Activated T-cell treated with anti-CD3 and anti-CD28 coated beads, Interleukin-2, amount 50 U/mL, for 4 hours (primary cell): ENCODE measurements at regions not wholly inside any gene's neighbourhood (a gene's known extent, or its start where the extent isn't known, plus 50 kb on each side); places are given as distances from the start of the nearest gene placed in this dataset.

ENCODE experiments used
- ATAC-seq, 2 donors: fragments of 200-7000 bp; cut with Tn5 transposase; one replicate each; pipeline ENCODE4 v1.10.0; 2021
- DNase-seq: peaks from one replicate; pipeline ENCODE4 v3.0.0-alpha.2; 2020
- H3K27me3 Mint-ChIP-seq: one replicate; pipeline ENCODE4 v1.8.0; 2021; ENCODE audit warnings: low read depth, mixed read lengths
- H3K36me3 Mint-ChIP-seq: one replicate; pipeline ENCODE4 v1.8.0; 2022; ENCODE audit warnings: mixed read lengths; ENCODE audit not compliant: insufficient read depth
- H3K4me1 Mint-ChIP-seq: one replicate; pipeline ENCODE4 v1.8.0; 2021; ENCODE audit warnings: low read depth, mixed read lengths
- H3K4me3 Mint-ChIP-seq: one replicate; pipeline ENCODE4 v1.8.0; 2021; ENCODE audit warnings: mild to moderate bottlenecking, moderate library complexity, mixed read lengths
- H3K9me3 Mint-ChIP-seq: one replicate; pipeline ENCODE4 v1.8.0; 2021; ENCODE audit warnings: mixed read lengths

- ATAC-seq: no peak
- peaks cover 3% of the 10 kb centered on the region for H3K27me3 Mint-ChIP-seq
- H3K36me3 Mint-ChIP-seq: no peaks in the 10 kb centered on the region
- DNase-seq: no peak
- no peaks in the 10 kb centered on the region for H3K4me1 Mint-ChIP-seq
- H3K4me3 Mint-ChIP-seq: no peak overlapping the region
- no peaks in the 10 kb centered on the region for H3K9me3 Mint-ChIP-seq
Observed at GRCh38 chr12:125360540-125360939, 295.3 kb downstream of the AACS start.

DNA sequence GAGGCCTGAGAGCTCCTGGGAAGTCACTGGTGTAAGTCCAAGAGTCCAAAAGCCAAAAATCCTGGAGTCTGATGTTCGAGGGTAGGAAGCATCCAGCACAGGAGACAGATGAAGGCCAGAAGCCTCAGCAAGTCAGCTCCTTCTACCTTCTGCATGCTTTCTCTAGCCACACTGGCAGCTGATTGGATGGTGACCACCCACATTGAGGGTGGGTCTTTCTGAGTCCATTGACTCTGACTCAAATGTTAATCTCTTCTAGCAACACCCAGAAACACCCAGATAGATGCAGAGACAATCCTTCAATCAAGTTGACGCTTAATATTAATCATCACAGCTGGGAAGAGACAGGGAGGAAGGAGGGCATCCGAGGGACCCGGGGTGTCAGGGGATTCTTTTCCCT is 305.8 kb downstream of the AACS start:
- DNase-seq (no peak), ATAC-seq (no peak)
- H3K9me3 Mint-ChIP-seq: no peaks in the 10 kb centered on the region
- H3K4me1 Mint-ChIP-seq: no peaks in the 10 kb centered on the region
- H3K36me3 Mint-ChIP-seq: no peaks in the 10 kb centered on the region
- no peak overlapping the region for H3K4me3 Mint-ChIP-seq
- H3K27me3 Mint-ChIP-seq: peaks cover 11% of the 10 kb centered on the region

- Mint-ChIP-seq H3K36me3 (no peaks in the 10 kb centered on the region), H3K4me3 (no peak overlapping the region), H3K4me1 (no peaks in the 10 kb centered on the region), H3K9me3 (no peaks in the 10 kb centered on the region), H3K27me3 (peaks cover 14% of the 10 kb centered on the region)
- DNase-seq: no peak
- ATAC-seq: no peak
Observed at GRCh38 chr12:125372085-125372484, 306.9 kb downstream of the AACS start.

GRCh38 chr12:125373375-125373774 is 308.1 kb downstream of the AACS start:
- Mint-ChIP-seq H3K27me3 (peaks cover 14% of the 10 kb centered on the region), H3K9me3 (no peaks in the 10 kb centered on the region), H3K36me3 (no peaks in the 10 kb centered on the region), H3K4me3 (no peak overlapping the region), H3K4me1 (no peaks in the 10 kb centered on the region)
- no peak for ATAC-seq
- no peak for DNase-seq

DNA sequence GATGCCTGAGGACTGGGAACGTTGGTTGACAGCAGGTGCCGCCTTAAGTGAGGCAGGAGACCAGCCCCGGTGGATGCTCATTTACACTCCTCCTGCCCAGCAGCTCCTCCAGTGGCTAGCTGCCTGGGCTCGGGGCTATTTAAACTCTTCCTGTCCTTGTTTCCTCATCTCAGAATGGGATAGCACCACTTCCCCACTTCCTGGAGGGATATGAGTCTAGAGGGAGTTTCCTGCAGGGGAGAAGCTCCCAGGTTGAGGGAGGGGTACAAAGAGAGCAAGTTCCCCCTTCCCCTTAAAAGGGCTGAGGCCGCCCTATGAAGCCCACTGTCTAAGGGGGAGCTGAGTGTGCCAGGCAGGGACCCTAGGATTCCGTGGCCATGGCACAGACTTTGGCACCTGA is 311.2 kb downstream of the AACS start:
- no peaks in the 10 kb centered on the region for H3K36me3 Mint-ChIP-seq
- H3K4me3 Mint-ChIP-seq: no peak overlapping the region

DNA sequence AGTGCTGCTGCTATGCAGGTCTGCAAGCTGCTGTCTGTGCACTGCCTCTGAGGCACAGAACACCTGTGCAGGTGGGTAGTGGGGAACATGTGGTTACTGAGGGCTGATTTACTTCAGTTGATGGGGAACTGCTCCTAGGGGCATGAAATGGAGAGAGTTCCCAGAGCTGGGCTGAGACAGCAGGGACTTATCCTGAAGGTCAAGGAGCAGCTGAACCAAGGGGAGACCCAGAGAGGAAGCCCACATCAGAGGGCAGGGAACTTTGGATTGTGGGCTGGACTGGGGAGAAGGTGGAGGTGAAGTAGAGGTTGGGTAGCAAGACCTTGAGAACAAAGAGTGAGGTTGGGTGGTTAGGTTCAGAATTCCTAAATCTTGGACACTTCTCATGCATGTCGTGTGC is 311.9 kb downstream of the AACS start:
- H3K4me1 Mint-ChIP-seq: no peaks in the 10 kb centered on the region
- H3K36me3 Mint-ChIP-seq: no peaks in the 10 kb centered on the region
- DNase-seq: no peak
- no peaks in the 10 kb centered on the region for H3K9me3 Mint-ChIP-seq
- no peak overlapping the region for H3K4me3 Mint-ChIP-seq
- ATAC-seq: no peak
- peaks cover 9% of the 10 kb centered on the region for H3K27me3 Mint-ChIP-seq

More for the DNA sequence above, 311.2 kb downstream of the AACS start:
- Mint-ChIP-seq H3K27me3 (peaks cover 9% of the 10 kb centered on the region), H3K4me1 (no peaks in the 10 kb centered on the region), H3K9me3 (no peaks in the 10 kb centered on the region)
- ATAC-seq (no peak), DNase-seq (no peak)

GRCh38 chr12:125381373-125381772 is 316.1 kb downstream of the AACS start:
- H3K36me3 Mint-ChIP-seq: no peaks in the 10 kb centered on the region
- no peaks in the 10 kb centered on the region for H3K9me3 Mint-ChIP-seq
- peaks cover 6% of the 10 kb centered on the region for H3K27me3 Mint-ChIP-seq
- ATAC-seq (no peak), DNase-seq (no peak)
- no peak overlapping the region for H3K4me3 Mint-ChIP-seq
- H3K4me1 Mint-ChIP-seq: no peaks in the 10 kb centered on the region

DNA sequence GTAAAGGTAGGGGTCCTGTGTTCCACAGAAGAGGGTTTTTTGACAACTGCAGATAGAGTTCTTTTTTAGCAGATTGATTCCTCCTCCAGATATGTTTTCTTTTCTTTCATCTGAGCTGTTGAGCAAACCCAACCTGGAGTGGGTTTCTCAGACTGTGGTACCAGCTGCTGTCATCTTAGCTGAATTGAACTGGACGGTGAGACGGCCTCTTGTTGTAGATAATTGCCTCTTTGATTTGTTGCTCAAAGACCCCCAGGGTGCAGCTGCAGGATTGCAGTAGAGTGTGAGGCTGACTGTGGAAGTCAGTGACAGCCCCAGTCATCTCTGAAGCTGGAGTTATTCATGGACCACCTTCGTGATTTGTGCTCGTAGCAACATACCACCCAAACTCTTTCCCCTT is 317.7 kb downstream of the AACS start:
- peaks cover 5% of the 10 kb centered on the region for H3K27me3 Mint-ChIP-seq
- ATAC-seq (no peak), DNase-seq (no peak)
- H3K36me3 Mint-ChIP-seq: no peaks in the 10 kb centered on the region
- no peaks in the 10 kb centered on the region for H3K4me1 Mint-ChIP-seq
- H3K9me3 Mint-ChIP-seq: no peaks in the 10 kb centered on the region
- H3K4me3 Mint-ChIP-seq: no peak overlapping the region

GRCh38 chr12:125386652-125387051 is 321.4 kb downstream of the AACS start:
- peaks cover 5% of the 10 kb centered on the region for H3K27me3 Mint-ChIP-seq
- H3K4me3 Mint-ChIP-seq: no peak overlapping the region
- DNase-seq: no peak
- no peak for ATAC-seq
- no peaks in the 10 kb centered on the region for H3K4me1 Mint-ChIP-seq
- no peaks in the 10 kb centered on the region for H3K9me3 Mint-ChIP-seq
- H3K36me3 Mint-ChIP-seq: no peaks in the 10 kb centered on the region

DNA sequence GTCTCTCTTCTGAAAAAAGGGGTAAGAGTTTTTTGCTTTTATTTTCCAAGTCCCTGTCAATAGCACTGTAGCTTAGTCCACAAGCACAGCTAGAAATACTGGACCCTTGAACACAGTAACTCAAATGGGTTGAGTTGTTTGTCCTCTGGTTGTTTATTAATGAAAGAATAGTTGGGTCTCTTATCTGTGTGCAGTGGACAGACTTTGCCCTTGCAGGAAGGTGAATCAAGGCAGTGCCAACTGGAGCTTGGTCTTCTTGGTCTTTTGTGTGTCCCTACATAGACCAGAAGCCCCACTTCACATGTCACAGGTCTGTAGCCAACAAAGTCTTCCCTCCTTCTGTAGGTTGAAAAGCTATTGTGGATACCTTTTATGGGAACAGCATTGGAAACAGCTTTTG is 322.0 kb downstream of the AACS start:
- no peak for ATAC-seq
- Mint-ChIP-seq H3K36me3 (no peaks in the 10 kb centered on the region), H3K9me3 (no peaks in the 10 kb centered on the region), H3K4me1 (no peaks in the 10 kb centered on the region), H3K4me3 (no peak overlapping the region), H3K27me3 (peaks cover 5% of the 10 kb centered on the region)
- no peak for DNase-seq

DNA sequence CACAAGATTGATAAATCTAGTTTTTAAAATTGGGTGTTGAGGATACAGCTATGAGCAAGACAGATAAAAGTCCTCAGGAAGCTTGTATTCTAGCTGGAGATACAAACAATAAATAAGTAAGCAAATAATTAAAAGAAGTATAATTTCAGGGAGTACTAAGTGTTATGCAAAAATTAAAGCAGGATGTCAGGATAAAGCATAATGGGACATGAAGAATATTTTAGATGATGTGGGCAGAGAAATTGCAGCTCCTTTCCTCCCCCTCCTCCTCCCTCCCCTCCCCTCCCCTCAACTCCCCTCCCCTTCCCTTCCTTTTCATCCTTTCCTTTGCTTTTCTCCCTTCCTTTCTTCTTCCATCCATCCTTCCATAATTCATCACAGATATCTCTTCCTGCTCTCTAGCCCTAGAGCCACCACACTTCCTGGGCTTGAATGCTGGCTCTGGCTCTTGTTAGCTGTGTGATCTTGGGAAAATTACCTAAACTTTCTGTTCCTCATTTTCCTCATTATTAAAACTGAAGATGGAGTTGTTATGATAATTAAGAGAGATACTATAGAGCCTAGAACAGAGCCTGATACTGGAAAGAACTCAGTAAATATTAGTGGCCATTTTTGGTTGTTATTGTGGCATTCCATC is 323.9 kb downstream of the AACS start:
- ATAC-seq: no peak
- no peak overlapping the region for H3K4me3 Mint-ChIP-seq
- H3K9me3 Mint-ChIP-seq: no peaks in the 10 kb centered on the region
- H3K36me3 Mint-ChIP-seq: no peaks in the 10 kb centered on the region
- DNase-seq: no peak
- peaks cover 5% of the 10 kb centered on the region for H3K27me3 Mint-ChIP-seq
- no peaks in the 10 kb centered on the region for H3K4me1 Mint-ChIP-seq

DNA sequence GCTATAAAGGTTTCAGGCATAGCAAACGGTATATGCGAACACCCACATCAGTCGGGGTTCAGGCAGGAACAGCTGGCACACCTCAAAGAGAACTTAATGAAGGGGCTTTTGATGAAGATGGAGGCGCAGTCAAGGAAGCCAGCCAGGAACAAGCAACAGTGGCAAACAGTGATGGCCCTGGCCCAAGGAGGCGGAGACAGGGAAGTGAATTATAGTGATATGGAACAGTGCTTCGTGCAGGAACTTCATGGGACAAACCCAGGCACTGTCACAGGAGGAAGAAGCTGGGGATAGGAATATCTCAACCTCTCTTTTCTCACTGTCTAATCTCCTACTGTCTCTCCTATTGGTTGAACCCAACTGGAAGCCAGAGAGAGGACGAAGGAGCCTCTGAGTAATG is 328.3 kb downstream of the AACS start:
- Mint-ChIP-seq H3K4me3 (no peak overlapping the region), H3K36me3 (no peaks in the 10 kb centered on the region), H3K27me3 (peaks cover 6% of the 10 kb centered on the region), H3K4me1 (no peaks in the 10 kb centered on the region), H3K9me3 (no peaks in the 10 kb centered on the region)
- no peak for DNase-seq
- ATAC-seq: no peak

GRCh38 chr12:125395583-125396215 is 330.5 kb downstream of the AACS start:
- no peaks in the 10 kb centered on the region for H3K4me1 Mint-ChIP-seq
- ATAC-seq: no peak
- no peaks in the 10 kb centered on the region for H3K36me3 Mint-ChIP-seq
- no peak overlapping the region for H3K4me3 Mint-ChIP-seq
- no peak for DNase-seq
- peaks cover 6% of the 10 kb centered on the region for H3K27me3 Mint-ChIP-seq
- no peaks in the 10 kb centered on the region for H3K9me3 Mint-ChIP-seq

GRCh38 chr12:125399489-125399888 is 334.3 kb downstream of the AACS start:
- no peaks in the 10 kb centered on the region for H3K36me3 Mint-ChIP-seq
- peaks cover 8% of the 10 kb centered on the region for H3K27me3 Mint-ChIP-seq
- ATAC-seq (no peak), DNase-seq (no peak)
- H3K9me3 Mint-ChIP-seq: peaks cover 3% of the 10 kb centered on the region
- H3K4me3 Mint-ChIP-seq: no peak overlapping the region
- no peaks in the 10 kb centered on the region for H3K4me1 Mint-ChIP-seq

DNA sequence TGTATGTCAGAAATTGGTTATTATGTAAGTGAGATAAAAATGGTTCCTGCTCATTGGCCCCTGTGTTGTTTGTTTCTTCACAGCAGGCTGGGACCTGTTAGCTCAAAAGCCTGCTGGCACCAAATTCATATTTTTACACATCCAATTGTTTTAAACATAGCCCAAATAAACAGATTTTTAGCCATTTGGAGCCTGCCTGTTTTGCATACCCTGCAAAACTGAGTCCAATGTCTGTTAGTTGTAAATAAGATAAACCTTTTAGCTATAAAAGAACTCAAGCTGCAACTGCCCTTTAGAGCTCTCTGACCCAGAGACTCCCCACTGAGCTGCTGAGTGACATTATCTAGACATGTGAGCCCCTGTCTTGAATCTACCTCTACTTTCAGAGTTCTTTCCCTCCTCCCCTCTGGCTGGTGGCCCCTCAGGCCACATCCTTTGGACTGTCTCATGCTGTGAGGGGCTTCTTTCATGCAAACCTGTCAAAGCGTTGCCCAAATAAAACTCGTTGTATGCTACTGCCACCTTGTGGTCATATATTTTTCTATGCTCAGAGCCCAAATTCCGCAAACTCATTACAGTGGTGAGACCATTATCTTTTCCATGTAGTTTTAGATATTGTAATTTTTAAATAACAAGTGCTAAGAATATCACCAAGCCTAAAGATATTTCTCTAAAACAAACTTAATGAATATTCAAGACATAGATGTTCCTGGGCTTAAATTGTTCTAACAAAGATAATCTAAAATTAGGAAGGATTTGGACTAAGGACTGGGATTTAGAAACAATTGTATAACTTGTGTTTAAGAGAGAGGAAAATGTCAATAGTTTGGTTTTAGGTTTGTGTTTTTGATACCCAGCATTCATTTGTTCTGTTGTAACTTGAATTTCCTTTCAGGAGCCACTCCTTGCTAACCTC is 337.9 kb downstream of the AACS start:
- H3K36me3 Mint-ChIP-seq: no peaks in the 10 kb centered on the region
- H3K27me3 Mint-ChIP-seq: peaks cover 9% of the 10 kb centered on the region
- ATAC-seq (no peak), DNase-seq (no peak)
- H3K4me3 Mint-ChIP-seq: no peak overlapping the region
- peaks cover 3% of the 10 kb centered on the region for H3K9me3 Mint-ChIP-seq
- H3K4me1 Mint-ChIP-seq: no peaks in the 10 kb centered on the region
